CD8-positive, alpha-beta memory T cell (primary cell): ENCODE measurements at regions not wholly inside any gene's neighbourhood (a gene's known extent, or its start where the extent isn't known, plus 50 kb on each side); places are given as distances from the start of the nearest gene placed in this dataset.

Source experiments
- CTCF ChIA-PET: fragments of 350-600 bp; sonication (Branson Sonifier 250); formaldehyde crosslinking; loops from one replicate; lab custom pipeline; 2021; ENCODE audit warnings: antibody characterized with exemption; lab: Charles Lee
- POLR2A ChIA-PET: fragments of 350-600 bp; sonication (Branson Sonifier 250); formaldehyde crosslinking; loops from one replicate; lab custom pipeline; 2021; ENCODE audit warnings: antibody characterized with exemption; lab: Charles Lee
- DNase-seq, 5 donors: peaks; one replicate each; pipeline versions ENCODE4 v3.0.0 to v3.0.0-alpha.2; 2020 to 2022; ENCODE audit warnings: mixed read lengths in 1 of 5
- H3K27ac ChIP-seq: one replicate; pipeline ENCODE4 v1.7.0; 2013; ENCODE audit warnings: low read depth, mild to moderate bottlenecking, low read length, moderate library complexity
- H3K27me3 ChIP-seq: 2 replicates; pipeline ENCODE4 v1.7.0; 2013; ENCODE audit warnings: low read length, mild to moderate bottlenecking; ENCODE audit not compliant: insufficient read depth, poor library complexity, severe bottlenecking
- H3K36me3 ChIP-seq: 2 replicates; pipeline ENCODE4 v1.7.0; 2013; ENCODE audit warnings: mild to moderate bottlenecking, low read length, moderate library complexity; ENCODE audit not compliant: insufficient read depth
- H3K4me1 ChIP-seq: 2 replicates; pipeline ENCODE4 v1.7.0; 2013; ENCODE audit warnings: mild to moderate bottlenecking, low read length, moderate library complexity; ENCODE audit not compliant: insufficient read depth
- H3K4me3 ChIP-seq: 2 replicates; pipeline ENCODE4 v1.7.0; 2013; ENCODE audit warnings: mild to moderate bottlenecking, low read length
- H3K9me3 ChIP-seq: 2 replicates; pipeline ENCODE4 v1.7.0; 2013; ENCODE audit warnings: mild to moderate bottlenecking, low read length
- H3K27ac Mint-ChIP-seq, 8 donors: one replicate each; pipeline ENCODE4 v1.8.0; 2020 to 2021; ENCODE audit warnings: mixed read lengths in 8 of 8, mild to moderate bottlenecking in 6 of 8, inconsistent platforms in 3 of 8, moderate library complexity in 3 of 8
- H3K27me3 Mint-ChIP-seq, 2 donors: one replicate each; pipeline ENCODE4 v1.8.0; 2020 to 2021; ENCODE audit warnings: mixed read lengths in 2 of 2, mild to moderate bottlenecking in 1 of 2, moderate library complexity in 1 of 2
- H3K36me3 Mint-ChIP-seq, 3 donors: one replicate each; pipeline ENCODE4 v1.8.0; 2020 to 2021; ENCODE audit warnings: mixed read lengths in 3 of 3, inconsistent platforms in 1 of 3, mild to moderate bottlenecking in 1 of 3
- H3K4me1 Mint-ChIP-seq, 3 donors: one replicate each; pipeline ENCODE4 v1.8.0; 2020 to 2021; ENCODE audit warnings: mixed read lengths in 3 of 3, inconsistent platforms in 1 of 3, mild to moderate bottlenecking in 1 of 3
- H3K4me3 Mint-ChIP-seq, 7 donors: one replicate each; pipeline ENCODE4 v1.8.0; 2020 to 2021; ENCODE audit warnings: mixed read lengths in 7 of 7, mild to moderate bottlenecking in 6 of 7, moderate library complexity in 4 of 7, inconsistent platforms in 2 of 7
- H3K9me3 Mint-ChIP-seq, 5 donors: one replicate each; pipeline ENCODE4 v1.8.0; 2020 to 2022; ENCODE audit warnings: mixed read lengths in 5 of 5, mild to moderate bottlenecking in 3 of 5, moderate library complexity in 2 of 5, inconsistent platforms in 1 of 5

GRCh38 chr6:112501705-112502104, 154.6 kb downstream of the RFPL4B start:
- ChIA-PET CTCF (no interaction called here), POLR2A (no interaction called here)
- Mint-ChIP-seq H3K27ac (no peak overlapping the region), H3K9me3 (peaks cover 0 to 5% (median 0%) of the 10 kb centered on the region in 5 donors), H3K4me3 (no peak overlapping the region), H3K36me3 (no peaks in the 10 kb centered on the region), H3K27me3 (no peaks in the 10 kb centered on the region), H3K4me1 (no peaks in the 10 kb centered on the region)
- Histone ChIP-seq H3K9me3 (no peaks in the 10 kb centered on the region), H3K36me3 (no peaks in the 10 kb centered on the region), H3K27ac (no peak overlapping the region), H3K27me3 (no peaks in the 10 kb centered on the region), H3K4me3 (no peak overlapping the region), H3K4me1 (no peaks in the 10 kb centered on the region)
- no peak for DNase-seq

GRCh38 chr6:112502351-112503090, 155.4 kb downstream of the RFPL4B start:
- H3K36me3 Mint-ChIP-seq, result no peaks in the 10 kb centered on the region
- DNase-seq, result no peak
- H3K4me3 Mint-ChIP-seq, result no peak overlapping the region
- H3K4me1 Mint-ChIP-seq, result no peaks in the 10 kb centered on the region
- ChIA-PET CTCF (no interaction called here), POLR2A (no interaction called here)
- Histone ChIP-seq H3K27me3 (no peaks in the 10 kb centered on the region), H3K36me3 (no peaks in the 10 kb centered on the region), H3K4me3 (no peak overlapping the region), H3K27ac (no peak overlapping the region), H3K4me1 (no peaks in the 10 kb centered on the region), H3K9me3 (no peaks in the 10 kb centered on the region)
- peaks cover 0 to 5% (median 0%) of the 10 kb centered on the region in 5 donors for H3K9me3 Mint-ChIP-seq
- no peak overlapping the region for H3K27ac Mint-ChIP-seq
- H3K27me3 Mint-ChIP-seq, result no peaks in the 10 kb centered on the region

GRCh38 chr6:112503091-112503596, 156.0 kb downstream of the RFPL4B start:
- CTCF ChIA-PET, result no interaction called here
- H3K4me3 Mint-ChIP-seq, result no peak overlapping the region
- no peak overlapping the region for H3K27ac Mint-ChIP-seq
- no peaks in the 10 kb centered on the region for H3K9me3 ChIP-seq
- H3K27ac ChIP-seq, result no peak overlapping the region
- no peak for DNase-seq
- H3K4me1 ChIP-seq, result no peaks in the 10 kb centered on the region
- peaks cover 0 to 5% (median 0%) of the 10 kb centered on the region in 5 donors for H3K9me3 Mint-ChIP-seq
- POLR2A ChIA-PET, result no interaction called here
- no peaks in the 10 kb centered on the region for H3K36me3 ChIP-seq
- H3K27me3 Mint-ChIP-seq, result no peaks in the 10 kb centered on the region
- H3K27me3 ChIP-seq, result no peaks in the 10 kb centered on the region
- H3K4me3 ChIP-seq, result no peak overlapping the region
- H3K4me1 Mint-ChIP-seq, result no peaks in the 10 kb centered on the region
- H3K36me3 Mint-ChIP-seq, result no peaks in the 10 kb centered on the region

GRCh38 chr6:112504621-112505020, 157.5 kb downstream of the RFPL4B start:
- no peak for DNase-seq
- Histone ChIP-seq H3K27me3 (no peaks in the 10 kb centered on the region), H3K4me3 (no peak overlapping the region), H3K9me3 (no peaks in the 10 kb centered on the region), H3K4me1 (no peaks in the 10 kb centered on the region), H3K36me3 (no peaks in the 10 kb centered on the region), H3K27ac (no peak overlapping the region)
- Mint-ChIP-seq H3K4me3 (no peak overlapping the region), H3K4me1 (no peaks in the 10 kb centered on the region), H3K27ac (no peak overlapping the region), H3K36me3 (no peaks in the 10 kb centered on the region), H3K9me3 (peaks cover 0 to 4% (median 0%) of the 10 kb centered on the region in 5 donors), H3K27me3 (peaks cover 0 to 1% of the 10 kb centered on the region in 2 donors)
- ChIA-PET CTCF (no interaction called here), POLR2A (no interaction called here)

GRCh38 chr6:112511441-112511840, 164.3 kb downstream of the RFPL4B start:
- no peak for DNase-seq
- H3K27me3 Mint-ChIP-seq, result peaks cover 3 to 13% of the 10 kb centered on the region in 2 donors
- H3K4me3 ChIP-seq, result no peak overlapping the region
- POLR2A ChIA-PET, result no interaction called here
- H3K9me3 Mint-ChIP-seq, result peaks cover 0 to 6% (median 2%) of the 10 kb centered on the region in 5 donors
- no peak overlapping the region for H3K27ac ChIP-seq
- H3K4me1 ChIP-seq, result no peaks in the 10 kb centered on the region
- no peaks in the 10 kb centered on the region for H3K36me3 ChIP-seq
- no peaks in the 10 kb centered on the region for H3K27me3 ChIP-seq
- H3K4me3 Mint-ChIP-seq, result no peak overlapping the region
- CTCF ChIA-PET, result no interaction called here
- no peaks in the 10 kb centered on the region for H3K36me3 Mint-ChIP-seq
- H3K9me3 ChIP-seq, result no peaks in the 10 kb centered on the region
- no peaks in the 10 kb centered on the region for H3K4me1 Mint-ChIP-seq
- no peak overlapping the region for H3K27ac Mint-ChIP-seq

GRCh38 chr6:112513175-112513574, 166.0 kb downstream of the RFPL4B start:
- Histone ChIP-seq H3K4me3 (no peak overlapping the region), H3K27ac (no peak overlapping the region), H3K36me3 (no peaks in the 10 kb centered on the region), H3K27me3 (no peaks in the 10 kb centered on the region), H3K4me1 (no peaks in the 10 kb centered on the region), H3K9me3 (no peaks in the 10 kb centered on the region)
- H3K4me3 Mint-ChIP-seq, result no peak overlapping the region
- DNase-seq, result no peak
- POLR2A ChIA-PET, result no interaction called here
- no peaks in the 10 kb centered on the region for H3K36me3 Mint-ChIP-seq
- H3K27ac Mint-ChIP-seq, result no peak overlapping the region
- H3K27me3 Mint-ChIP-seq, result peaks cover 4 to 13% of the 10 kb centered on the region in 2 donors
- no peaks in the 10 kb centered on the region for H3K4me1 Mint-ChIP-seq
- H3K9me3 Mint-ChIP-seq, result peaks cover 0 to 6% (median 2%) of the 10 kb centered on the region in 5 donors
- CTCF ChIA-PET, result no interaction called here

- H3K4me3 ChIP-seq, result no peak overlapping the region
- H3K9me3 ChIP-seq, result peaks cover 3% of the 10 kb centered on the region
- H3K36me3 Mint-ChIP-seq, result no peaks in the 10 kb centered on the region
These were observed 175.5 kb downstream of the RFPL4B start for GRCh38 chr6:112522587-112522986.

GRCh38 chr6:112524071-112524470, 176.9 kb downstream of the RFPL4B start:
- no peak for DNase-seq
- ChIA-PET POLR2A (no interaction called here), CTCF (no interaction called here)
- H3K36me3 ChIP-seq, result no peaks in the 10 kb centered on the region
- Mint-ChIP-seq H3K36me3 (no peaks in the 10 kb centered on the region), H3K27ac (no peak overlapping the region), H3K4me1 (no peaks in the 10 kb centered on the region), H3K9me3 (peaks cover 0 to 3% (median under 1%) of the 10 kb centered on the region in 5 donors), H3K4me3 (no peak overlapping the region), H3K27me3 (peaks cover 0 to 2% of the 10 kb centered on the region in 2 donors)
- no peaks in the 10 kb centered on the region for H3K27me3 ChIP-seq
- peaks cover 3% of the 10 kb centered on the region for H3K9me3 ChIP-seq
- no peaks in the 10 kb centered on the region for H3K4me1 ChIP-seq
- no peak overlapping the region for H3K27ac ChIP-seq
- no peak overlapping the region for H3K4me3 ChIP-seq

More at GRCh38 chr6:112522587-112522986, 175.5 kb downstream of the RFPL4B start:
- CTCF ChIA-PET, result no interaction called here
- H3K27ac ChIP-seq, result no peak overlapping the region
- DNase-seq, result no peak
- H3K4me1 ChIP-seq, result no peaks in the 10 kb centered on the region
- no peaks in the 10 kb centered on the region for H3K36me3 ChIP-seq
- POLR2A ChIA-PET, result no interaction called here
- peaks cover 0 to 2% of the 10 kb centered on the region in 2 donors for H3K27me3 Mint-ChIP-seq
- no peak overlapping the region for H3K4me3 Mint-ChIP-seq
- H3K4me1 Mint-ChIP-seq, result no peaks in the 10 kb centered on the region
- H3K27me3 ChIP-seq, result no peaks in the 10 kb centered on the region
- H3K27ac Mint-ChIP-seq, result no peak overlapping the region
- peaks cover 0 to 3% (median 0%) of the 10 kb centered on the region in 5 donors for H3K9me3 Mint-ChIP-seq
